ENCODE measurements at regions not wholly inside any gene's neighbourhood (a gene's known extent, or its start where the extent isn't known, plus 50 kb on each side); places are given as distances from the start of the nearest gene placed in this dataset.
"Not testable (repeated sequence)": the region's sequence is repeated elsewhere in the genome, so short reads cannot be mapped to it uniquely, and the experiment has no call there.

- DNase-seq (ENCODE audit: low read depth in 2 of 2, low spot score in 1 of 2): no peak
These were observed 53.8 kb upstream of the ADAMTS18 start for GRCh38 chr16:77488652-77489051.

GRCh38 chr16:77491091-77491490, 56.3 kb upstream of the ADAMTS18 start:
- DNase-seq (ENCODE audit: low read depth in 2 of 2, low spot score in 1 of 2): no peak

GRCh38 chr16:77496934-77497333, 62.1 kb upstream of the ADAMTS18 start:
- DNase-seq (ENCODE audit: low read depth in 2 of 2, low spot score in 1 of 2): no peak

- DNase-seq (ENCODE audit: low read depth in 2 of 2, low spot score in 1 of 2): no peak
These were observed 64.8 kb upstream of the ADAMTS18 start for GRCh38 chr16:77499373-77500285.

GRCh38 chr16:77500286-77500598, 65.4 kb upstream of the ADAMTS18 start:
- no peak for DNase-seq (ENCODE audit: low read depth in 2 of 2, low spot score in 1 of 2)

GRCh38 chr16:77500934-77501664, 66.3 kb upstream of the ADAMTS18 start:
- DNase-seq (ENCODE audit: low read depth in 2 of 2, low spot score in 1 of 2): no peak

GRCh38 chr16:77502448-77502847, 67.6 kb upstream of the ADAMTS18 start:
- no peak for DNase-seq (ENCODE audit: low read depth in 2 of 2, low spot score in 1 of 2)

- not testable (repeated sequence) for DNase-seq (ENCODE audit: low read depth in 2 of 2, low spot score in 1 of 2)
These were observed 71.7 kb upstream of the ADAMTS18 start for GRCh38 chr16:77506492-77506891.

- DNase-seq (ENCODE audit: low read depth in 2 of 2, low spot score in 1 of 2): no peak
These were observed 74.2 kb upstream of the ADAMTS18 start for GRCh38 chr16:77509051-77509450.

GRCh38 chr16:77509796-77510195, 75.0 kb upstream of the ADAMTS18 start:
- DNase-seq (ENCODE audit: low read depth in 2 of 2, low spot score in 1 of 2): no peak

- no peak for DNase-seq (ENCODE audit: low read depth in 2 of 2, low spot score in 1 of 2)
These were observed 76.2 kb upstream of the ADAMTS18 start for GRCh38 chr16:77511053-77511452.

GRCh38 chr16:77514500-77515220, 79.8 kb upstream of the ADAMTS18 start:
- no peak for DNase-seq (ENCODE audit: low read depth in 2 of 2, low spot score in 1 of 2)

GRCh38 chr16:77525226-77525625, 90.4 kb upstream of the ADAMTS18 start:
- not testable (repeated sequence) for DNase-seq (ENCODE audit: low read depth in 2 of 2, low spot score in 1 of 2)

- no peak for DNase-seq (ENCODE audit: low read depth in 2 of 2, low spot score in 1 of 2)
These were observed 96.9 kb upstream of the ADAMTS18 start for GRCh38 chr16:77531752-77532151.

- DNase-seq (ENCODE audit: low read depth in 2 of 2, low spot score in 1 of 2): no peak
These were observed 102.0 kb upstream of the ADAMTS18 start for GRCh38 chr16:77536809-77537208.

GRCh38 chr16:77539421-77540034, 104.7 kb upstream of the ADAMTS18 start:
- DNase-seq (ENCODE audit: low read depth in 2 of 2, low spot score in 1 of 2): no peak

GRCh38 chr16:77540646-77541045, 105.8 kb upstream of the ADAMTS18 start:
- DNase-seq (ENCODE audit: low read depth in 2 of 2, low spot score in 1 of 2): no peak

GRCh38 chr16:77541165-77541564, 106.3 kb upstream of the ADAMTS18 start:
- no peak for DNase-seq (ENCODE audit: low read depth in 2 of 2, low spot score in 1 of 2)

- no peak for DNase-seq (ENCODE audit: low read depth in 2 of 2, low spot score in 1 of 2)
These were observed 113.3 kb upstream of the ADAMTS18 start for GRCh38 chr16:77548151-77548550.

GRCh38 chr16:77548766-77549165, 113.9 kb upstream of the ADAMTS18 start:
- DNase-seq (ENCODE audit: low read depth in 2 of 2, low spot score in 1 of 2): no peak

- DNase-seq (ENCODE audit: low read depth in 2 of 2, low spot score in 1 of 2): no peak
These were observed 115.0 kb upstream of the ADAMTS18 start for GRCh38 chr16:77549876-77550275.
